ENCODE measurements at regions not wholly inside any gene's neighbourhood (a gene's known extent, or its start where the extent isn't known, plus 50 kb on each side); places are given as distances from the start of the nearest gene placed in this dataset.

GRCh38 chr14:51554339-51554920, 97.3 kb upstream of the FRMD6 start:
- Mint-ChIP-seq H3K9me3 (ENCODE audit: low read depth) (no peaks in the 10 kb centered on the region), H3K27me3 (peaks cover 19% of the 10 kb centered on the region), H3K4me3 (no peak overlapping the region), H3K36me3 (no peaks in the 10 kb centered on the region), H3K4me1 (no peaks in the 10 kb centered on the region), H3K27ac (no peak overlapping the region)
- no peak for DNase-seq
- ATAC-seq = no peak
- CTCF ChIA-PET = no interaction called here

GRCh38 chr14:51554953-51555352, 96.8 kb upstream of the FRMD6 start:
- Mint-ChIP-seq H3K9me3 (ENCODE audit: low read depth) (no peaks in the 10 kb centered on the region), H3K36me3 (no peaks in the 10 kb centered on the region), H3K27ac (no peak overlapping the region), H3K27me3 (peaks cover 23% of the 10 kb centered on the region), H3K4me1 (no peaks in the 10 kb centered on the region), H3K4me3 (no peak overlapping the region)
- ATAC-seq (no peak), DNase-seq (no peak)
- CTCF ChIA-PET = no interaction called here

DNA sequence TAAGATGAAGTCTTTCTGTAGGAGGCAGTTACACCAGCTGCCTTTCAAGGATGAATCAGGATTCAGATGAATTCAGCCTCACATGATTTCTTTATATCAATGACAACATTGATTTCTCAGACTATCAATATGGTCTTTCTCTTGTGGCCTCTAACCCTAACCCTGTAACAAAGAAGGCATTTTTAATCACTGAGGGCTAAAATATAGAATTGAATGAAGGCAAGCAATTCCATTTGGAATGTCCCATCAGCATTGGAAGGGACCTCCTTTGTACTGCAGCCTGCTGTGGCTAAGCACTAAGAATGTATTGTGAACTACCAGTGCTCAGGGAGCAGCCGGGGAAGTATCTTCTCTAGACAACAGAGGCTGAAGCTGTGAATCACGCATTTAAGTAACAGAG, 90.6 kb upstream of the FRMD6 start:
- H3K36me3 Mint-ChIP-seq = no peaks in the 10 kb centered on the region
- DNase-seq (no peak), ATAC-seq (no peak)
- H3K27ac Mint-ChIP-seq = no peak overlapping the region
- CTCF ChIA-PET = no interaction called here
- H3K4me1 Mint-ChIP-seq = peaks cover 6% of the 10 kb centered on the region
- no peak overlapping the region for H3K4me3 Mint-ChIP-seq
- no peaks in the 10 kb centered on the region for H3K9me3 Mint-ChIP-seq (ENCODE audit: low read depth)
- H3K27me3 Mint-ChIP-seq = peaks cover 11% of the 10 kb centered on the region

DNA sequence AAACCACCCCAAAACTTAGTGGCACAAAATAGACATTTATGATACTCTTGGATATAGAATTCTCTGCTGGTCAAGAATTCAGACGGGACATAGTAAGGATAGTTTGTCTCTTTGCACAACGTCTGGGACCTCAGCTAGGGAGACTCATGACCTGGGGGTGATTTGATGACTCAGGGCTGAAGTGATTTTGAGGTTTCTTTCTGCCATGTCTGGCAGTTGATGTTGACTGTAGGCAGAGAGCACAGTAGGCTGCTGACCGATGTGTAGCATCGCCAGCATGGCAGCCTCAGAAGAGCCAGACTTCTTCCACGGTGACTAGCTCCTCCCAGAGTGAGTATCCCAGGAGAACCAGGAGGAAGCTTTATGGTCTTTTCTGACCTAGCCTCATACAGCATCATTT, 88.9 kb upstream of the FRMD6 start:
- peaks cover 20% of the 10 kb centered on the region for H3K4me1 Mint-ChIP-seq
- CTCF ChIA-PET = no interaction called here
- H3K9me3 Mint-ChIP-seq (ENCODE audit: low read depth) = no peaks in the 10 kb centered on the region
- ATAC-seq (no peak), DNase-seq (no peak)
- no peaks in the 10 kb centered on the region for H3K36me3 Mint-ChIP-seq
- peaks cover 11% of the 10 kb centered on the region for H3K27me3 Mint-ChIP-seq
- H3K27ac Mint-ChIP-seq = no peak overlapping the region
- no peak overlapping the region for H3K4me3 Mint-ChIP-seq

GRCh38 chr14:51563560-51563959, 88.2 kb upstream of the FRMD6 start:
- Mint-ChIP-seq H3K36me3 (no peaks in the 10 kb centered on the region), H3K4me3 (no peak overlapping the region), H3K9me3 (ENCODE audit: low read depth) (no peaks in the 10 kb centered on the region), H3K27me3 (peaks cover 11% of the 10 kb centered on the region), H3K4me1 (peaks cover 20% of the 10 kb centered on the region), H3K27ac (no peak overlapping the region)
- DNase-seq (no peak), ATAC-seq (no peak)
- CTCF ChIA-PET = no interaction called here

DNA sequence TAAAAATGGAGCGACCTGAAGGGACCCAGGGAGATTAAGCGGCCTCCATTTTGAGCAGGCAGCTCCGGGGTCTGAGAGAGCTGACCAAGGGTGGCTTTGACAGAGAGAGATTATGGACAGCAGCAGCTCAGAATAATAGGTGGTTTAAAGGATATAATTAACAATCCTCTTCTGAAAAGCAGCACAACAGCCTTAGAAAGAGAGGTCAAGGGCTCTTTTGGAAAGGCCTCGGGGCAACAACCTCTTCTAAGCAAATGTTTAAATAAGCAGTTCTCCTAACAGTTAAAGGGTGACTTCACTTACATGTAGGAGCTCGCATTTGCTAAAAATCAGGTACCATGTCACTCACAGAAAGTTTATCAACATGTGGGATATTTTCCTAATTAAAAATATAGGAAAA, 87.2 kb upstream of the FRMD6 start:
- ATAC-seq = no peak
- Mint-ChIP-seq H3K4me1 (peaks cover 20% of the 10 kb centered on the region), H3K27ac (peak overlapping the region; percentile 24), H3K36me3 (no peaks in the 10 kb centered on the region), H3K27me3 (peaks cover 6% of the 10 kb centered on the region), H3K9me3 (ENCODE audit: low read depth) (no peaks in the 10 kb centered on the region), H3K4me3 (no peak overlapping the region)
- DNase-seq = no peak
- CTCF ChIA-PET = no interaction called here

- no peak overlapping the region for H3K4me3 Mint-ChIP-seq
- H3K27ac Mint-ChIP-seq = no peak overlapping the region
- CTCF ChIA-PET = no interaction called here
- peaks cover 3% of the 10 kb centered on the region for H3K27me3 Mint-ChIP-seq
- no peaks in the 10 kb centered on the region for H3K36me3 Mint-ChIP-seq
- DNase-seq = no peak
- no peaks in the 10 kb centered on the region for H3K9me3 Mint-ChIP-seq (ENCODE audit: low read depth)
- ATAC-seq = no peak
- peaks cover 20% of the 10 kb centered on the region for H3K4me1 Mint-ChIP-seq
These were observed 86.6 kb upstream of the FRMD6 start for GRCh38 chr14:51564986-51565604.

DNA sequence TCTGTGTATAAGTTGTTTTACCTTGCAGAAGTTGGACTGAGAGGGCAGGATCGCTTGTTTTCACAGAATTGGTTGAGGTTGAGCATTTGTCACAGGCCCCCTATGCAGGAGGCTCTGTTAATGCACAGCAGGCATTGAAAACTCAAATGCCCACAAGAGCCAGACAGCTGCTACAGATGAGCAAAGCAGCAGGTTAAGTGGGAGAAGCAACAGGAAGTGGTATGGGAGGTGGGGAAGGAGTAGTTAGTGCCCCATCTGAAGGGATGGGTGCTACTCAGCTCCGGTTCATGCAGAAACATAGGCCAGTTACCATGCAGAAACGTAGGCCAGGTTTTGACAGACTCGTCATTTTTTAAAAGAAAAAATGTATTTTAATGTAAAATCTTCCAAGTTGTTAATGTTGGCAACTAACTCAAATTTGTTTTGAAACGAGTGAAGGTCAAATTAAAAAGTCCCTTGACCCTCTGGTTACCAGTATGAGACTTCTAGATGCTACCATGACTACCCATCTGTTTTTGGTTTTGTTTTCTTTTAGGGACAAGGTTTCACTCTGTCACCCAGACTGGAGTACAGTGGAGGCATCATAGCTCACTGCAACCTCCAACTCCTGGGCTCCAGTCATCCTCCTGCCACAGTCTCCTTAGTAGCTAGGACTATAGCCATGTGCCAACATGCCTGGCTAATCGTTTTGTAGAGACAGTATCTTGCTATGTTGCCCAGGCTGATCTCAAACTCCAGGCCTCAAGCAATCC, 84.7 kb upstream of the FRMD6 start:
- H3K9me3 Mint-ChIP-seq (ENCODE audit: low read depth) = no peaks in the 10 kb centered on the region
- H3K27ac Mint-ChIP-seq = peak overlapping the region; percentile 50
- H3K4me1 Mint-ChIP-seq = peaks cover 20% of the 10 kb centered on the region
- no peaks in the 10 kb centered on the region for H3K36me3 Mint-ChIP-seq
- peak; percentile 51 for ATAC-seq
- DNase-seq = peak; percentile 61
- H3K4me3 Mint-ChIP-seq = no peak overlapping the region
- CTCF ChIA-PET = interaction anchor here (0.7 kb wide), 1 partner anchor 15 kb away, joined by 3 read pairs; no protein-coding TSS in a partner anchor
- H3K27me3 Mint-ChIP-seq = peaks cover 6% of the 10 kb centered on the region

GRCh38 chr14:51568366-51568765, 83.3 kb upstream of the FRMD6 start:
- peaks cover 15% of the 10 kb centered on the region for H3K27me3 Mint-ChIP-seq
- H3K9me3 Mint-ChIP-seq (ENCODE audit: low read depth) = no peaks in the 10 kb centered on the region
- CTCF ChIA-PET = interaction anchor here (1.0 kb wide), 1 partner anchor 24 kb away, joined by 3 read pairs; no protein-coding TSS in a partner anchor
- H3K4me3 Mint-ChIP-seq = no peak overlapping the region
- peaks cover 23% of the 10 kb centered on the region for H3K4me1 Mint-ChIP-seq
- DNase-seq (no peak), ATAC-seq (no peak)
- no peak overlapping the region for H3K27ac Mint-ChIP-seq
- H3K36me3 Mint-ChIP-seq = no peaks in the 10 kb centered on the region

GRCh38 chr14:51573607-51574006, 78.1 kb upstream of the FRMD6 start:
- Mint-ChIP-seq H3K27ac (no peak overlapping the region), H3K4me1 (peaks cover 9% of the 10 kb centered on the region), H3K4me3 (no peak overlapping the region), H3K9me3 (ENCODE audit: low read depth) (no peaks in the 10 kb centered on the region), H3K36me3 (no peaks in the 10 kb centered on the region), H3K27me3 (peaks cover 55% of the 10 kb centered on the region)
- ATAC-seq (no peak), DNase-seq (no peak)
- CTCF ChIA-PET = no interaction called here

DNA sequence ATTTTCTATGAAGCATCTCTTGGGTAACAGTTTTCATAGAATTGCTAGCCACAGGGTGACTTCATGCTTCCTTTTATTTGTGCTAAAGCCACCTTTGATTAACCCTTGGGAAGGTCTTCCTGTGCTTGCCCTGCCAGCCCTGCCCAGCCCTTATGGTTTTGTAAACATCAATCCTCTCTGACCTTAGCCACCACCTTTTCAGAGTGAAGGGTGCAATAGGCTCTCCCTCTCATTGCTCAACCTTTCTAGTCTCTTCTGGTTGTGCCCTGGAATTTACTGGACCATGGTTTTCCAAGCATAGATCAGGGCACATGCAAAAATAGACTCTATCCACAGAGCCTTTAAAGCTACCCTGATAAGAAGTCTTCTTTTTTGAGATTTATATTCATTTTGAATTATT, 77.7 kb upstream of the FRMD6 start:
- Mint-ChIP-seq H3K4me3 (no peak overlapping the region), H3K36me3 (no peaks in the 10 kb centered on the region), H3K9me3 (ENCODE audit: low read depth) (no peaks in the 10 kb centered on the region), H3K27ac (no peak overlapping the region), H3K27me3 (peaks cover 55% of the 10 kb centered on the region), H3K4me1 (peaks cover 9% of the 10 kb centered on the region)
- CTCF ChIA-PET = no interaction called here
- no peak for DNase-seq
- ATAC-seq = no peak

DNA sequence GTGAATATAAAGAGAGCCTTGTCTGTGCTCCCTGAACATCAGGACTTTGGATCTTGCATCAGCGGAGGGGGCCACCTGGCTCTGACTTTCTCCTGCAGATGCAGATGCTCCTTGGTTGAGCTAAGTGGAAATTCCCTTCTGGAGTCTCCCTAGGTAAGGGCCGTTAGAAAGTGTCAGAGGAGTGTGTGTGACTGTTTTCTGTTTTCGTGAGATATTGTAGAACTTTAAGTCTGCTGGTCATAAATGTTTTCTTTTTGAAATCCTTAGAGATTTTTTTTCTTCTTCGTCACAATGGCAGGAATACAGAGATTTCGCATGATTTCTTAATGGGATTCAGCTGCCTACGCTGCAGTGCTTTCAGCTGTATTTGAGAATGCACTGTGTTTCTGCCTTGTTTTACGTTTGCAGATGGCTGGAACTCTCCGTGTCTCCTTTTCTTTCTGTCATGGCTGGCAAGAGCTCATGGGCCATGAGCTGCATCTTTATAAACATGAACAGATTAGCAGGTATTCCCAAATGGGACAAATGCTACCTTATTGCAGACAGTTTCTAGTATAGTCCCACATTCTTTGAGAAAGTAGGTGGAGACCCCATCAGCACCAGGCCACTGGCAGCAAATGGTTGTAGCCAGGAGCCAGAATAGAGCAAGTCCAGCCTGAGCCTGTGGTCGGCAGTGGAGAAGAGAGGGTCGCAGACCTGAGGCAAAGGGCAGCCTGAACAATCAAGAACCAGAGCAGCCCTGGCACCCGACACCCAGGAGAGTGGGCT, 76.2 kb upstream of the FRMD6 start:
- Mint-ChIP-seq H3K9me3 (ENCODE audit: low read depth) (no peaks in the 10 kb centered on the region), H3K4me3 (no peak overlapping the region), H3K4me1 (peaks cover 9% of the 10 kb centered on the region), H3K27ac (no peak overlapping the region), H3K36me3 (no peaks in the 10 kb centered on the region), H3K27me3 (peaks cover 65% of the 10 kb centered on the region)
- CTCF ChIA-PET = no interaction called here
- DNase-seq = no peak
- no peak for ATAC-seq

- no peak overlapping the region for H3K27ac Mint-ChIP-seq
- DNase-seq (no peak), ATAC-seq (no peak)
- peaks cover 67% of the 10 kb centered on the region for H3K27me3 Mint-ChIP-seq
- H3K36me3 Mint-ChIP-seq = no peaks in the 10 kb centered on the region
- H3K9me3 Mint-ChIP-seq (ENCODE audit: low read depth) = no peaks in the 10 kb centered on the region
- CTCF ChIA-PET = no interaction called here
- H3K4me3 Mint-ChIP-seq = no peak overlapping the region
- peaks cover 9% of the 10 kb centered on the region for H3K4me1 Mint-ChIP-seq
These were observed 75.6 kb upstream of the FRMD6 start for GRCh38 chr14:51576117-51576430.

DNA sequence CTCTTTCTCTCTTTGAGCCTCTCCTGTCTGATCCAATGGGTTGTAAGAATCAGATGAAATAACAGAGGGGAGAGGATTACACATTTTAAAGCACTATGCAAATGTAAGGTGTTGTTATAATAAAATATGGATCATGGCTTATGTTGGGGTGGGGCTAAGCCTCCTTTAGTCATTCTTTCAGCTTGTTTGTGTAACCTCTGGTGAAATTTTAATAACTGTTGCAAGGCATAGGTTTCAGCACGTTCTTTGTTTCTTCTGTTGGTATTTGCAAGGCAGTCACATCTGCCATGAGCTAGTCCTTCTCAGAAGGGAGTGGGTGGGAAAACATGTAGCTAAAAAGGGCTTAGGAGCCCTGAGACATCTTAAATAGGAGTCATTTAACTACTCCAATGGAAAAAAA, 74.8 kb upstream of the FRMD6 start:
- DNase-seq (no peak), ATAC-seq (no peak)
- H3K4me1 Mint-ChIP-seq = peaks cover 9% of the 10 kb centered on the region
- no peaks in the 10 kb centered on the region for H3K36me3 Mint-ChIP-seq
- no peaks in the 10 kb centered on the region for H3K9me3 Mint-ChIP-seq (ENCODE audit: low read depth)
- H3K27ac Mint-ChIP-seq = no peak overlapping the region
- peaks cover 69% of the 10 kb centered on the region for H3K27me3 Mint-ChIP-seq
- CTCF ChIA-PET = no interaction called here
- no peak overlapping the region for H3K4me3 Mint-ChIP-seq
